ENCODE measurements at regions not wholly inside any gene's neighbourhood (a gene's known extent, or its start where the extent isn't known, plus 50 kb on each side); places are given as distances from the start of the nearest gene placed in this dataset.

DNA sequence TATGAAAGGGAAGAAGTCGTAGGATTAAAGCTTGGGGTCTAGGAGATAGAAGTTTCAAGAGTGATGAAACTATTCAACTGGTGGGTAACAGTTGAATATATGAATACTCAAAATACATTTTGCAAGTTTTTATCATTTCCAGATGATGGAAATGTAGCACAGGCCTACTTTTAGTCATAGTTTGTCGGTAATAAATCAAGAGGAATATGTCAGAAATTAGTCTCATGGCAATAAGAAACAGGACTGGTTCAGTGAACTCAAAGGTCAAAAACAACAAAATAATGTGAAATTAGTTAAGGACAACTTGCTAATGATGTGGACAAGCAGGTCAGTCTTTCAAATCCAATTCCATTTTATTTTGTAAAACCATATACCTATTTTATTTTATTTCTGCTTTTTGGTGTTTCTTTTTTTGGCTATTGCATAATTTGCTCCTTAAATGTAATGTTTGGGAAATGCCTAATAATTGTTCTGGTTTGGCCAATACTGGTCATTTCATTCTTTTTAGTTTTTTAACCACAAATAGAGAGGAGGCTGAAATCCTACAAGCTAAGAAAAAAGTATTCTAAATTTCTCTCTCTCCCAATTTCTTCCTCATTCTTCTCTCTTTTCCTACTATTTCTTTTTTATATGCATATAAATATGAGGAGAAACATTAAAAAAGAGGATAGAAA, 195.2 kb upstream of the ARHGEF26 start:
- Histone ChIP-seq H3K27me3 (ENCODE audit: control insufficient read depth, insufficient read depth, low read length) (peaks cover 2% of the 10 kb centered on the region; the same call in 1 of the 2 replicates), H3K9me3 (ENCODE audit: control insufficient read depth, insufficient read depth, low read depth, low read length) (no peaks in the 10 kb centered on the region), H3K36me3 (ENCODE audit: control insufficient read depth, insufficient read depth, low read length) (no peaks in the 10 kb centered on the region), H3K27ac (ENCODE audit: low read length) (no peak overlapping the region), H3K4me1 (ENCODE audit: control insufficient read depth, insufficient read depth, low read length) (no peaks in the 10 kb centered on the region), H3K4me3 (ENCODE audit: low read depth in 2 of 2, low read length in 2 of 2) (no peak overlapping the region)
- DNase-seq (ENCODE audit: low read depth, low spot score) (no peak), ATAC-seq (no peak)
- ChIA-PET POLR2A (no interaction called here), CTCF (no interaction called here)
- intact Hi-C loops (cut with micrococcal nuclease; ENCODE audit: unreplicated experiment) (loop anchor here (10.0 kb wide), 1 partner anchor 901 kb away; no protein-coding TSS in a partner anchor), in situ Hi-C loops (cut with HindIII; ENCODE audit: low pct_unique_long_range_greater_than_20kb, low sequenced_read_pairs) (no loop called here)
- BruUV-seq (replicated peaks) = no TSS peak
- TF ChIP-seq, protein P1, sequence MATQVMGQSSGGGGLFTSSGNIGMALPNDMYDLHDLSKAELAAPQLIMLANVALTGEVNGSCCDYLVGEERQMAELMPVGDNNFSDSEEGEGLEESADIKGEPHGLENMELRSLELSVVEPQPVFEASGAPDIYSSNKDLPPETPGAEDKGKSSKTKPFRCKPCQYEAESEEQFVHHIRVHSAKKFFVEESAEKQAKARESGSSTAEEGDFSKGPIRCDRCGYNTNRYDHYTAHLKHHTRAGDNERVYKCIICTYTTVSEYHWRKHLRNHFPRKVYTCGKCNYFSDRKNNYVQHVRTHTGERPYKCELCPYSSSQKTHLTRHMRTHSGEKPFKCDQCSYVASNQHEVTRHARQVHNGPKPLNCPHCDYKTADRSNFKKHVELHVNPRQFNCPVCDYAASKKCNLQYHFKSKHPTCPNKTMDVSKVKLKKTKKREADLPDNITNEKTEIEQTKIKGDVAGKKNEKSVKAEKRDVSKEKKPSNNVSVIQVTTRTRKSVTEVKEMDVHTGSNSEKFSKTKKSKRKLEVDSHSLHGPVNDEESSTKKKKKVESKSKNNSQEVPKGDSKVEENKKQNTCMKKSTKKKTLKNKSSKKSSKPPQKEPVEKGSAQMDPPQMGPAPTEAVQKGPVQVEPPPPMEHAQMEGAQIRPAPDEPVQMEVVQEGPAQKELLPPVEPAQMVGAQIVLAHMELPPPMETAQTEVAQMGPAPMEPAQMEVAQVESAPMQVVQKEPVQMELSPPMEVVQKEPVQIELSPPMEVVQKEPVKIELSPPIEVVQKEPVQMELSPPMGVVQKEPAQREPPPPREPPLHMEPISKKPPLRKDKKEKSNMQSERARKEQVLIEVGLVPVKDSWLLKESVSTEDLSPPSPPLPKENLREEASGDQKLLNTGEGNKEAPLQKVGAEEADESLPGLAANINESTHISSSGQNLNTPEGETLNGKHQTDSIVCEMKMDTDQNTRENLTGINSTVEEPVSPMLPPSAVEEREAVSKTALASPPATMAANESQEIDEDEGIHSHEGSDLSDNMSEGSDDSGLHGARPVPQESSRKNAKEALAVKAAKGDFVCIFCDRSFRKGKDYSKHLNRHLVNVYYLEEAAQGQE (IDR thresholded peaks at IDR 0.05; ENCODE audit: insufficient read depth in 1 of 2, low read depth in 2 of 2, low read length in 1 of 2) = no peak
- TF ChIP-seq POLR2AphosphoS5 (IDR thresholded peaks at IDR 0.05; ENCODE audit: low read depth, low read length) (no peak), SIN3A (IDR thresholded peaks at IDR 0.05; ENCODE audit: borderline replicate concordance, insufficient read depth, low read depth, low read length) (no peak), TCF7L2 (IDR thresholded peaks at IDR 0.05; ENCODE audit: low read depth, low read length) (no peak), CTCF (IDR thresholded peaks at IDR 0.05) (no peak)

DNA sequence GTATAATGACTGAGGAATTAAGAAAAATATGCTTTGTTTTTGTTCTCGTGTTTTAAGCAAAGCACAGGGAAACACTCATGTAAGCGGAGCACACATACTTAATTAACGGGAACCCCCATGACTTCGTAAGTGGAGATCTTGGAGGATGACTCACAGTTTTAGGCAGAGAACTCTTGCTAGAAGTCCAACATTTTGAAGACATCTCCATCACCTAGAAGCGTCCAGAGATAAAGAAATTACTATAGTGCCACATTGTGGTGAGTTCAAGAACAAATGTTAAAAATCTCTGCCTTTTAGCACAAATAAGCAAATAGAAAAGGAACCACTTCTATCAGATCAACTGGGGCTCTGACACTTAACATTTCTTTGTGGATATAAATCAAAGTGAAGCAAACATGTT, 194.1 kb upstream of the ARHGEF26 start:
- ChIA-PET POLR2A (no interaction called here), CTCF (no interaction called here)
- Histone ChIP-seq H3K4me1 (ENCODE audit: control insufficient read depth, insufficient read depth, low read length) (no peaks in the 10 kb centered on the region), H3K27ac (ENCODE audit: low read length) (no peak overlapping the region), H3K9me3 (ENCODE audit: control insufficient read depth, insufficient read depth, low read depth, low read length) (no peaks in the 10 kb centered on the region), H3K4me3 (ENCODE audit: low read depth in 2 of 2, low read length in 2 of 2) (no peak overlapping the region), H3K36me3 (ENCODE audit: control insufficient read depth, insufficient read depth, low read length) (no peaks in the 10 kb centered on the region), H3K27me3 (ENCODE audit: control insufficient read depth, insufficient read depth, low read length) (peaks cover 2% of the 10 kb centered on the region; the same call in 1 of the 2 replicates)
- intact Hi-C loops (cut with micrococcal nuclease; ENCODE audit: unreplicated experiment) (loop anchor here (10.0 kb wide), 1 partner anchor 902 kb away; no protein-coding TSS in a partner anchor), in situ Hi-C loops (cut with HindIII; ENCODE audit: low pct_unique_long_range_greater_than_20kb, low sequenced_read_pairs) (no loop called here)
- no TSS peak for BruUV-seq (replicated peaks)
- ATAC-seq (no peak), DNase-seq (ENCODE audit: low read depth, low spot score) (no peak)
- TF ChIP-seq TCF7L2 (IDR thresholded peaks at IDR 0.05; ENCODE audit: low read depth, low read length) = no peak
- TF ChIP-seq CTCF (IDR thresholded peaks at IDR 0.05) = peak; percentile 13; the same call in 1 of the 2 replicates
- no peak for TF ChIP-seq POLR2AphosphoS5 (IDR thresholded peaks at IDR 0.05; ENCODE audit: low read depth, low read length)

All from Panc1 (cell line).